HL-60 (cell line): ENCODE measurements at regions not wholly inside any gene's neighbourhood (a gene's known extent, or its start where the extent isn't known, plus 50 kb on each side); places are given as distances from the start of the nearest gene placed in this dataset.
A peak's percentile ranks its signal among the peaks of the same experiment; 100 is the strongest.

Source experiments
- DNase-seq, 2 experiments: peaks; one replicate each; pipeline ENCODE4 v3.0.0-alpha.2; 2010 to 2020; ENCODE audit warnings: low read depth in 1 of 2, low spot score in 1 of 2
- H3K27ac ChIP-seq: fragments of 250-450 bp; sonication (Bioruptor Pico); replicated peaks from 2 replicates; pipeline ENCODE4 v1.5.1; 2020; ENCODE audit warnings: mild to moderate bottlenecking, moderate library complexity
- H3K27me3 ChIP-seq: fragments of 250-450 bp; sonication (Bioruptor Pico); 2 replicates; pipeline ENCODE4 v1.5.1; 2021; ENCODE audit warnings: mild to moderate bottlenecking, moderate library complexity; ENCODE audit not compliant: insufficient read depth, poor library complexity, severe bottlenecking
- H3K4me3 ChIP-seq: replicated peaks from 2 replicates; pipeline ENCODE4 v1.5.1; 2011; ENCODE audit warnings: mild to moderate bottlenecking, control low read depth, low read length; ENCODE audit not compliant: insufficient read depth
- GABPA ChIP-seq: IDR thresholded peaks from 2 replicates; pipeline ENCODE4 v1.6.1; 2012; ENCODE audit warnings: low read depth
- POLR2AphosphoS5 ChIP-seq: IDR thresholded peaks from 2 replicates; pipeline ENCODE4 v1.6.1; 2012; ENCODE audit warnings: low read depth
- REST ChIP-seq: IDR thresholded peaks from 2 replicates; pipeline ENCODE4 v1.6.1; 2012; ENCODE audit warnings: low read depth; ENCODE audit not compliant: insufficient replicate concordance
- SPI1 ChIP-seq: IDR thresholded peaks from 2 replicates; pipeline ENCODE4 v1.6.1; 2012; ENCODE audit warnings: low read depth, mild to moderate bottlenecking, borderline replicate concordance
- TF ChIP-seq, protein P1 (sequence below): IDR thresholded peaks from one replicate; pipeline ENCODE4 v1.5.1; 2011; ENCODE audit warnings: low read length, control low read depth, inconsistent platforms; ENCODE audit not compliant: insufficient read depth

DNA sequence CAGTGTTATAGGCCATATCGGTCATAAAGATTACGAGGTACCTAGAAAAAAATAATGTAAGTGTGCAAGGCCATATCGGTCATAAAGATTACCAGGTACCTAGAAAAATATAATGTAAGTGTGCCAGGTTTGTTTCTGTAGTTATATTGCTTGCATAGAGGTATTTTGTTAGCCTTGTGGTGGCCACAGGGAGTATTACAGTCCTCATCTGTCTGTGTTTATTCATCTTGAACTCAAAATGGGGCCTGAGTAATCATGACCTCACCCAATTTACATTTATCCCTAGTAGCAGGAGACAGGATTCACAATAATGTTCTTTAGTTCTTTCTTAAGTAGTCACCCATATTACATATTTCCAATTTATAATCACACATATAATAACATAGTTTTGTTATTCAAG lies 459.7 kb downstream of the MID1IP1 start:
- no peak for DNase-seq
- Histone ChIP-seq H3K27ac (no peak overlapping the region), H3K4me3 (no peak overlapping the region), H3K27me3 (no peaks in the 10 kb centered on the region)
- no peak for TF ChIP-seq REST
- TF ChIP-seq POLR2AphosphoS5, result no peak
- no peak for TF ChIP-seq GABPA
- TF ChIP-seq, protein P1, sequence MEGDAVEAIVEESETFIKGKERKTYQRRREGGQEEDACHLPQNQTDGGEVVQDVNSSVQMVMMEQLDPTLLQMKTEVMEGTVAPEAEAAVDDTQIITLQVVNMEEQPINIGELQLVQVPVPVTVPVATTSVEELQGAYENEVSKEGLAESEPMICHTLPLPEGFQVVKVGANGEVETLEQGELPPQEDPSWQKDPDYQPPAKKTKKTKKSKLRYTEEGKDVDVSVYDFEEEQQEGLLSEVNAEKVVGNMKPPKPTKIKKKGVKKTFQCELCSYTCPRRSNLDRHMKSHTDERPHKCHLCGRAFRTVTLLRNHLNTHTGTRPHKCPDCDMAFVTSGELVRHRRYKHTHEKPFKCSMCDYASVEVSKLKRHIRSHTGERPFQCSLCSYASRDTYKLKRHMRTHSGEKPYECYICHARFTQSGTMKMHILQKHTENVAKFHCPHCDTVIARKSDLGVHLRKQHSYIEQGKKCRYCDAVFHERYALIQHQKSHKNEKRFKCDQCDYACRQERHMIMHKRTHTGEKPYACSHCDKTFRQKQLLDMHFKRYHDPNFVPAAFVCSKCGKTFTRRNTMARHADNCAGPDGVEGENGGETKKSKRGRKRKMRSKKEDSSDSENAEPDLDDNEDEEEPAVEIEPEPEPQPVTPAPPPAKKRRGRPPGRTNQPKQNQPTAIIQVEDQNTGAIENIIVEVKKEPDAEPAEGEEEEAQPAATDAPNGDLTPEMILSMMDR, result no peak

DNA sequence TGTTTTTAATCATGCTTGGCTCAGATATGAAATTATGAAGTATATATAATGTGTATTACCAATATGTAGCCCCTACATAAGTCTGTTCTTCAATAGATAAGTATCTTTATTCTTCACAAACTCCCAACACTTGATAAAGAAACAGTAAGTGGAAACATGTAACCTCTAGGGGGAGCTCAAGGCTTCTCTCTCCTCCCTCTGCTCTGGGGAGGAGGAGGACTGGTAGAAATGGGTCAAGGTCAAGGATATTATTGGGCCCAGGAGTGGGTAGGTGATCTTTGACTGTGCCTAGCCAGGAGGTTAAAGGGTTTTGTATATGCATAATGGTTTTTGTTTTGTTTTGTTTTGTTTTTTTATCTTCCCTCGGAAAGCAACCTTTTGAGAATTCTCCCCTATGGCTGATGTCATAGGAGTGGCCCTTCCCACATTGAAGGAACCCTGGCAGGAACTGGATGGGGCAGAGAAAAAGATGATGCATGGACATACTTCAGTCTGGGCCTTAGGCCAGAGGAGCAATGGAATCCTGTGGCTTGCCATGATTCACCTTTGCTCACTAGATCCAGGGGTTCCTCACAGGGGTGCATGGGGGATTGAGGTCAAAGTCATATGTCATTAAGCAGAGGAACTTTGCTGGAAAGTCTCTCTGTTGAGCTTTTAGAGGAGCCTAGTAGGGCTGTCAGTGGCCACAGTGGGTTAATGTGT lies 460.3 kb downstream of the MID1IP1 start:
- TF ChIP-seq SPI1 (no peak), GABPA (no peak), POLR2AphosphoS5 (no peak), REST (no peak)
- TF ChIP-seq, protein P1, result no peak
- peak; percentile 10 for DNase-seq
- H3K27ac ChIP-seq, result no peak overlapping the region

DNA sequence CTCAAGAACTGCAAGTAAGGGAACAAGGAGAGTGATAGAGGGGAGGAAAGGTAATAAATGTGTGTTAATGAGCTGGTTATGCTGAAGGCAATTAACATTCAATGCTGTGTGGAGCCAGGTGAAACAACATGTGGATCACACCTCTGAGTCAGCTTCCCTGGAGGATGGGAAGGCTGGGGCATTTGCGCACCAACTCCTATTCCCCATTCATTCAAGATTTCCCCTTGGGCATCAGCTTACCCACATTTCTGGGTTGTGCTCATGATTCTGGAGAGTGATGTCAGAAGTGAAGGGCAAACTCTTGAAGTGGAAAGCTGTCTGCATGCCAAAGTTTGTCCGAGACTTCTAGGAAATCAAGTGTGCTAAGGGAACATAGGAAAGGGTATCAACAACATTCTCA lies 461.4 kb downstream of the MID1IP1 start:
- TF ChIP-seq REST, result no peak
- TF ChIP-seq, protein P1, result no peak
- no peak for TF ChIP-seq POLR2AphosphoS5
- Histone ChIP-seq H3K4me3 (no peak overlapping the region), H3K27ac (no peak overlapping the region), H3K27me3 (no peaks in the 10 kb centered on the region)
- no peak for DNase-seq

More for the DNA sequence above, 460.3 kb downstream of the MID1IP1 start:
- H3K4me3 ChIP-seq, result no peak overlapping the region
- no peaks in the 10 kb centered on the region for H3K27me3 ChIP-seq
